ENCODE measurements at regions not wholly inside any gene's neighbourhood (a gene's known extent, or its start where the extent isn't known, plus 50 kb on each side); places are given as distances from the start of the nearest gene placed in this dataset.

GRCh38 chr12:102562836-102563425 lies 82.6 kb upstream of the IGF1 start:
- Histone ChIP-seq H3K4me1 (ENCODE audit: control insufficient read depth, insufficient read depth, low read length) (no peaks in the 10 kb centered on the region), H3K4me3 (ENCODE audit: low read depth, low read length) (no peak overlapping the region), H3K27me3 (ENCODE audit: control insufficient read depth, insufficient read depth, low read length) (no peaks in the 10 kb centered on the region), H3K27ac (ENCODE audit: low read depth, low read length) (no peak overlapping the region), H3K36me3 (ENCODE audit: control insufficient read depth, insufficient read depth, low read length) (no peaks in the 10 kb centered on the region), H3K9me3 (ENCODE audit: control insufficient read depth, insufficient read depth, low read length) (no peaks in the 10 kb centered on the region)
- 36% methylated on average over 2 of the region's 2 CpGs for WGBS (ENCODE audit: insufficient coverage)
- no peak for DNase-seq (ENCODE audit: low read depth in 4 of 6, low spot score in 6 of 6)

GRCh38 chr12:102551186-102551585 lies 70.8 kb upstream of the IGF1 start:
- H3K4me1 ChIP-seq (ENCODE audit: control insufficient read depth, insufficient read depth, low read length), result no peaks in the 10 kb centered on the region
- no peak overlapping the region for H3K4me3 ChIP-seq (ENCODE audit: low read depth, low read length)
- H3K27me3 ChIP-seq (ENCODE audit: control insufficient read depth, insufficient read depth, low read length), result no peaks in the 10 kb centered on the region
- H3K36me3 ChIP-seq (ENCODE audit: control insufficient read depth, insufficient read depth, low read length), result no peaks in the 10 kb centered on the region
- H3K27ac ChIP-seq (ENCODE audit: low read depth, low read length), result no peak overlapping the region
- H3K9me3 ChIP-seq (ENCODE audit: control insufficient read depth, insufficient read depth, low read length), result no peaks in the 10 kb centered on the region
- WGBS (ENCODE audit: insufficient coverage), result 96% methylated on average over 2 of the region's 2 CpGs
- DNase-seq (ENCODE audit: low read depth in 4 of 6, low spot score in 6 of 6), result no peak

GRCh38 chr12:102549691-102550090 lies 69.3 kb upstream of the IGF1 start:
- no peaks in the 10 kb centered on the region for H3K27me3 ChIP-seq (ENCODE audit: control insufficient read depth, insufficient read depth, low read length)
- H3K4me3 ChIP-seq (ENCODE audit: low read depth, low read length), result no peak overlapping the region
- 51% methylated on average over 3 of the region's 5 CpGs for WGBS (ENCODE audit: insufficient coverage)
- H3K9me3 ChIP-seq (ENCODE audit: control insufficient read depth, insufficient read depth, low read length), result no peaks in the 10 kb centered on the region
- DNase-seq (ENCODE audit: low read depth in 4 of 6, low spot score in 6 of 6), result no peak
- no peaks in the 10 kb centered on the region for H3K4me1 ChIP-seq (ENCODE audit: control insufficient read depth, insufficient read depth, low read length)
- H3K36me3 ChIP-seq (ENCODE audit: control insufficient read depth, insufficient read depth, low read length), result no peaks in the 10 kb centered on the region
- H3K27ac ChIP-seq (ENCODE audit: low read depth, low read length), result no peak overlapping the region

- WGBS (ENCODE audit: insufficient coverage), result 86% methylated on average over 3 of the region's 3 CpGs
- Histone ChIP-seq H3K9me3 (ENCODE audit: control insufficient read depth, insufficient read depth, low read length) (no peaks in the 10 kb centered on the region), H3K27me3 (ENCODE audit: control insufficient read depth, insufficient read depth, low read length) (no peaks in the 10 kb centered on the region), H3K4me1 (ENCODE audit: control insufficient read depth, insufficient read depth, low read length) (no peaks in the 10 kb centered on the region), H3K4me3 (ENCODE audit: low read depth, low read length) (no peak overlapping the region), H3K36me3 (ENCODE audit: control insufficient read depth, insufficient read depth, low read length) (no peaks in the 10 kb centered on the region), H3K27ac (ENCODE audit: low read depth, low read length) (no peak overlapping the region)
- DNase-seq (ENCODE audit: low read depth in 4 of 6, low spot score in 6 of 6), result peak in 1 of 6 donors; percentile 52
Measured at GRCh38 chr12:102548543-102548942, 68.2 kb upstream of the IGF1 start.

- 58% methylated on average over 2 of the region's 5 CpGs for WGBS (ENCODE audit: insufficient coverage)
- H3K36me3 ChIP-seq (ENCODE audit: control insufficient read depth, insufficient read depth, low read length), result no peaks in the 10 kb centered on the region
- no peaks in the 10 kb centered on the region for H3K4me1 ChIP-seq (ENCODE audit: control insufficient read depth, insufficient read depth, low read length)
- H3K9me3 ChIP-seq (ENCODE audit: control insufficient read depth, insufficient read depth, low read length), result no peaks in the 10 kb centered on the region
- H3K27ac ChIP-seq (ENCODE audit: low read depth, low read length), result no peak overlapping the region
- H3K4me3 ChIP-seq (ENCODE audit: low read depth, low read length), result no peak overlapping the region
- no peak for DNase-seq (ENCODE audit: low read depth in 4 of 6, low spot score in 6 of 6)
- H3K27me3 ChIP-seq (ENCODE audit: control insufficient read depth, insufficient read depth, low read length), result no peaks in the 10 kb centered on the region
Measured at GRCh38 chr12:102543494-102544485, 63.4 kb upstream of the IGF1 start.

GRCh38 chr12:102542816-102543440 lies 62.6 kb upstream of the IGF1 start:
- Histone ChIP-seq H3K27ac (ENCODE audit: low read depth, low read length) (no peak overlapping the region), H3K27me3 (ENCODE audit: control insufficient read depth, insufficient read depth, low read length) (no peaks in the 10 kb centered on the region), H3K4me1 (ENCODE audit: control insufficient read depth, insufficient read depth, low read length) (no peaks in the 10 kb centered on the region), H3K9me3 (ENCODE audit: control insufficient read depth, insufficient read depth, low read length) (no peaks in the 10 kb centered on the region), H3K4me3 (ENCODE audit: low read depth, low read length) (no peak overlapping the region), H3K36me3 (ENCODE audit: control insufficient read depth, insufficient read depth, low read length) (no peaks in the 10 kb centered on the region)
- peak in 1 of 6 donors; percentile 37 for DNase-seq (ENCODE audit: low read depth in 4 of 6, low spot score in 6 of 6)
- 76% methylated on average over 3 of the region's 6 CpGs for WGBS (ENCODE audit: insufficient coverage)

- Histone ChIP-seq H3K36me3 (ENCODE audit: control insufficient read depth, insufficient read depth, low read length) (no peaks in the 10 kb centered on the region), H3K27ac (ENCODE audit: low read depth, low read length) (no peak overlapping the region), H3K27me3 (ENCODE audit: control insufficient read depth, insufficient read depth, low read length) (no peaks in the 10 kb centered on the region), H3K4me1 (ENCODE audit: control insufficient read depth, insufficient read depth, low read length) (no peaks in the 10 kb centered on the region), H3K9me3 (ENCODE audit: control insufficient read depth, insufficient read depth, low read length) (no peaks in the 10 kb centered on the region), H3K4me3 (ENCODE audit: low read depth, low read length) (no peak overlapping the region)
- whole genome bisulfite sequencing (ENCODE audit: insufficient coverage), result 45% methylated on average over 2 of the region's 3 CpGs
- peak in 1 of 6 donors; percentile 17 for DNase-seq (ENCODE audit: low read depth in 4 of 6, low spot score in 6 of 6)
Measured at GRCh38 chr12:102540815-102541385, 60.5 kb upstream of the IGF1 start.

GRCh38 chr12:102539651-102540553 lies 59.5 kb upstream of the IGF1 start:
- Histone ChIP-seq H3K27ac (ENCODE audit: low read depth, low read length) (no peak overlapping the region), H3K4me3 (ENCODE audit: low read depth, low read length) (no peak overlapping the region), H3K27me3 (ENCODE audit: control insufficient read depth, insufficient read depth, low read length) (no peaks in the 10 kb centered on the region), H3K9me3 (ENCODE audit: control insufficient read depth, insufficient read depth, low read length) (no peaks in the 10 kb centered on the region), H3K4me1 (ENCODE audit: control insufficient read depth, insufficient read depth, low read length) (no peaks in the 10 kb centered on the region), H3K36me3 (ENCODE audit: control insufficient read depth, insufficient read depth, low read length) (no peaks in the 10 kb centered on the region)
- 70% methylated on average over 8 of the region's 10 CpGs for WGBS (ENCODE audit: insufficient coverage)
- no peak for DNase-seq (ENCODE audit: low read depth in 4 of 6, low spot score in 6 of 6)

GRCh38 chr12:102535306-102535705 lies 54.9 kb upstream of the IGF1 start:
- 93% methylated on average over 5 of the region's 8 CpGs for WGBS (ENCODE audit: insufficient coverage)
- H3K27ac ChIP-seq (ENCODE audit: low read depth, low read length), result no peak overlapping the region
- DNase-seq (ENCODE audit: low read depth in 4 of 6, low spot score in 6 of 6), result no peak
- no peaks in the 10 kb centered on the region for H3K4me1 ChIP-seq (ENCODE audit: control insufficient read depth, insufficient read depth, low read length)
- H3K4me3 ChIP-seq (ENCODE audit: low read depth, low read length), result no peak overlapping the region
- no peaks in the 10 kb centered on the region for H3K36me3 ChIP-seq (ENCODE audit: control insufficient read depth, insufficient read depth, low read length)
- no peaks in the 10 kb centered on the region for H3K27me3 ChIP-seq (ENCODE audit: control insufficient read depth, insufficient read depth, low read length)
- no peaks in the 10 kb centered on the region for H3K9me3 ChIP-seq (ENCODE audit: control insufficient read depth, insufficient read depth, low read length)
